Activated CD8-positive, alpha-beta memory T cell treated with anti-CD3 and anti-CD28 coated beads for 24 hours (primary cell): ENCODE measurements at regions not wholly inside any gene's neighbourhood (a gene's known extent, or its start where the extent isn't known, plus 50 kb on each side); places are given as distances from the start of the nearest gene placed in this dataset.
"Not testable (repeated sequence)": the region's sequence is repeated elsewhere in the genome, so short reads cannot be mapped to it uniquely, and the experiment has no call there.

Experiments
- DNase-seq: peaks from one replicate; pipeline ENCODE4 v3.0.0-alpha.2; 2020

GRCh38 chr14:71331403-71331802, 424.1 kb downstream of the PCNX1 start:
- DNase-seq, result no peak

- no peak for DNase-seq
Measured at GRCh38 chr14:71332476-71332875, 425.2 kb downstream of the PCNX1 start.

- no peak for DNase-seq
Measured at GRCh38 chr14:71333705-71334104, 426.4 kb downstream of the PCNX1 start.

GRCh38 chr14:71336489-71337192, 429.4 kb downstream of the PCNX1 start:
- DNase-seq, result no peak

GRCh38 chr14:71338153-71338552, 430.9 kb downstream of the PCNX1 start:
- DNase-seq, result no peak

GRCh38 chr14:71339650-71340415, 432.6 kb downstream of the PCNX1 start:
- DNase-seq, result no peak

- DNase-seq, result no peak
Measured at GRCh38 chr14:71341156-71341555, 433.9 kb downstream of the PCNX1 start.

- DNase-seq, result no peak
Measured at GRCh38 chr14:71343724-71344123, 436.5 kb downstream of the PCNX1 start.

GRCh38 chr14:71344506-71344905, 437.2 kb downstream of the PCNX1 start:
- no peak for DNase-seq

GRCh38 chr14:71346685-71347084, 439.4 kb downstream of the PCNX1 start:
- no peak for DNase-seq

- no peak for DNase-seq
Measured at GRCh38 chr14:71348394-71348793, 441.1 kb downstream of the PCNX1 start.

GRCh38 chr14:71348817-71349216, 441.6 kb downstream of the PCNX1 start:
- DNase-seq, result no peak

- DNase-seq, result no peak
Measured at GRCh38 chr14:71354142-71354541, 446.9 kb downstream of the PCNX1 start.

- DNase-seq, result no peak
Measured at GRCh38 chr14:71354801-71355200, 447.5 kb downstream of the PCNX1 start.

- no peak for DNase-seq
Measured at GRCh38 chr14:71355324-71356201, 448.3 kb downstream of the PCNX1 start.

- DNase-seq, result no peak
Measured at GRCh38 chr14:71358209-71358931, 451.1 kb downstream of the PCNX1 start.

GRCh38 chr14:71358932-71359421, 451.7 kb downstream of the PCNX1 start:
- DNase-seq, result not testable (repeated sequence)

GRCh38 chr14:71359823-71360222, 452.6 kb downstream of the PCNX1 start:
- DNase-seq, result no peak

GRCh38 chr14:71361336-71361735, 454.1 kb downstream of the PCNX1 start:
- DNase-seq, result no peak

- DNase-seq, result no peak
Measured at GRCh38 chr14:71361874-71362273, 454.6 kb downstream of the PCNX1 start.

GRCh38 chr14:71362282-71362681, 455.0 kb downstream of the PCNX1 start:
- no peak for DNase-seq

GRCh38 chr14:71362920-71363584, 455.8 kb downstream of the PCNX1 start:
- no peak for DNase-seq
